ENCODE measurements at regions not wholly inside any gene's neighbourhood (a gene's known extent, or its start where the extent isn't known, plus 50 kb on each side); places are given as distances from the start of the nearest gene placed in this dataset.
"Not testable (repeated sequence)": the region's sequence is repeated elsewhere in the genome, so short reads cannot be mapped to it uniquely, and the experiment has no call there.

GRCh38 chr20:40006168-40006860 lies 682.7 kb downstream of the MAFB start:
- H3K36me3 ChIP-seq (ENCODE audit: low read depth) = no peaks in the 10 kb centered on the region
- POLR2A ChIA-PET (ENCODE audit: unreplicated experiment) = no interaction called here
- no TSS peak for BruUV-seq (replicated peaks)
- no peak overlapping the region for H3K4me2 ChIP-seq
- H3K9me3 ChIP-seq (ENCODE audit: insufficient read depth, low read depth) = no peaks in the 10 kb centered on the region
- CTCF ChIA-PET = no interaction called here
- no peak overlapping the region for H2AFZ ChIP-seq
- H3K79me2 ChIP-seq (ENCODE audit: low read depth) = no peaks in the 10 kb centered on the region
- H4K20me1 ChIP-seq (ENCODE audit: insufficient read depth) = no peaks in the 10 kb centered on the region
- no peaks in the 10 kb centered on the region for H3F3A ChIP-seq (ENCODE audit: insufficient read depth, low read depth)
- DNase-seq = no peak
- TF ChIP-seq EZH2 (IDR thresholded peaks at IDR 0.05; ENCODE audit: low read depth) (no peak), CTCF (conservative IDR thresholded peaks at IDR 0.05) (no peak)
- H3K27ac ChIP-seq = no peak overlapping the region
- H3K9me2 ChIP-seq (ENCODE audit: insufficient read depth) = no peaks in the 10 kb centered on the region
- H3K4me1 ChIP-seq (replicated peaks; ENCODE audit: insufficient read depth) = no peaks in the 10 kb centered on the region
- no peak overlapping the region for H3K4me3 ChIP-seq
- H3K27me3 ChIP-seq (ENCODE audit: insufficient read depth, low read depth) = peaks cover 12% of the 10 kb centered on the region
- intact Hi-C loops (cut with micrococcal nuclease; ENCODE audit: unreplicated experiment) = no loop called here

GRCh38 chr20:40004092-40004491 lies 684.9 kb downstream of the MAFB start:
- intact Hi-C loops (cut with micrococcal nuclease; ENCODE audit: unreplicated experiment); H3K36me3 ChIP-seq (ENCODE audit: low read depth); H3K27ac ChIP-seq; H3K4me1 ChIP-seq (replicated peaks; ENCODE audit: insufficient read depth); DNase-seq; H4K20me1 ChIP-seq (ENCODE audit: insufficient read depth); BruUV-seq (replicated peaks); H3F3A ChIP-seq (ENCODE audit: insufficient read depth, low read depth); CTCF ChIA-PET; H3K79me2 ChIP-seq (ENCODE audit: low read depth); H2AFZ ChIP-seq; H3K4me2 ChIP-seq; H3K4me3 ChIP-seq; H3K9me3 ChIP-seq (ENCODE audit: insufficient read depth, low read depth); H3K27me3 ChIP-seq (ENCODE audit: insufficient read depth, low read depth); POLR2A ChIA-PET (ENCODE audit: unreplicated experiment); H3K9me2 ChIP-seq (ENCODE audit: insufficient read depth): not testable (repeated sequence)

GRCh38 chr20:39993742-39994141 lies 695.3 kb downstream of the MAFB start:
- intact Hi-C loops (cut with micrococcal nuclease; ENCODE audit: unreplicated experiment) = no loop called here
- no peak overlapping the region for H2AFZ ChIP-seq
- no peaks in the 10 kb centered on the region for H3F3A ChIP-seq (ENCODE audit: insufficient read depth, low read depth)
- no TSS peak for BruUV-seq (replicated peaks)
- H3K27me3 ChIP-seq (ENCODE audit: insufficient read depth, low read depth) = no peaks in the 10 kb centered on the region
- TF ChIP-seq CTCF (conservative IDR thresholded peaks at IDR 0.05) (no peak), EZH2 (IDR thresholded peaks at IDR 0.05; ENCODE audit: low read depth) (no peak)
- no peaks in the 10 kb centered on the region for H3K9me3 ChIP-seq (ENCODE audit: insufficient read depth, low read depth)
- H3K4me3 ChIP-seq = no peak overlapping the region
- no peaks in the 10 kb centered on the region for H3K36me3 ChIP-seq (ENCODE audit: low read depth)
- no peaks in the 10 kb centered on the region for H4K20me1 ChIP-seq (ENCODE audit: insufficient read depth)
- H3K4me1 ChIP-seq (replicated peaks; ENCODE audit: insufficient read depth) = no peaks in the 10 kb centered on the region
- POLR2A ChIA-PET (ENCODE audit: unreplicated experiment) = no interaction called here
- H3K9me2 ChIP-seq (ENCODE audit: insufficient read depth) = no peaks in the 10 kb centered on the region; the same call in 1 of the 2 replicates
- DNase-seq = no peak
- CTCF ChIA-PET = no interaction called here
- no peak overlapping the region for H3K4me2 ChIP-seq
- no peak overlapping the region for H3K27ac ChIP-seq
- no peaks in the 10 kb centered on the region for H3K79me2 ChIP-seq (ENCODE audit: low read depth)

- BruUV-seq (replicated peaks) = no TSS peak
- CTCF ChIA-PET = no interaction called here
- H3K4me3 ChIP-seq = no peak overlapping the region
- H3K9me3 ChIP-seq (ENCODE audit: insufficient read depth, low read depth) = no peaks in the 10 kb centered on the region
- DNase-seq = no peak
- TF ChIP-seq CTCF (conservative IDR thresholded peaks at IDR 0.05) (no peak), EZH2 (IDR thresholded peaks at IDR 0.05; ENCODE audit: low read depth) (no peak)
- H3K36me3 ChIP-seq (ENCODE audit: low read depth) = no peaks in the 10 kb centered on the region
- no peak overlapping the region for H3K4me2 ChIP-seq
- 0 out of 2 replicates have a peak, but pooled peaks cover 2% of the 10 kb centered on the region for H4K20me1 ChIP-seq (ENCODE audit: insufficient read depth)
- H3F3A ChIP-seq (ENCODE audit: insufficient read depth, low read depth) = no peaks in the 10 kb centered on the region
- H3K9me2 ChIP-seq (ENCODE audit: insufficient read depth) = no peaks in the 10 kb centered on the region; the same call in 1 of the 2 replicates
- no peak overlapping the region for H2AFZ ChIP-seq
- H3K27me3 ChIP-seq (ENCODE audit: insufficient read depth, low read depth) = no peaks in the 10 kb centered on the region
- H3K27ac ChIP-seq = no peak overlapping the region
- no peaks in the 10 kb centered on the region for H3K4me1 ChIP-seq (replicated peaks; ENCODE audit: insufficient read depth)
- intact Hi-C loops (cut with micrococcal nuclease; ENCODE audit: unreplicated experiment) = no loop called here
- H3K79me2 ChIP-seq (ENCODE audit: low read depth) = no peaks in the 10 kb centered on the region
- POLR2A ChIA-PET (ENCODE audit: unreplicated experiment) = no interaction called here
Measured at GRCh38 chr20:39990692-39991091, 698.3 kb downstream of the MAFB start.
